ENCODE measurements at regions not wholly inside any gene's neighbourhood (a gene's known extent, or its start where the extent isn't known, plus 50 kb on each side); places are given as distances from the start of the nearest gene placed in this dataset.

DNA sequence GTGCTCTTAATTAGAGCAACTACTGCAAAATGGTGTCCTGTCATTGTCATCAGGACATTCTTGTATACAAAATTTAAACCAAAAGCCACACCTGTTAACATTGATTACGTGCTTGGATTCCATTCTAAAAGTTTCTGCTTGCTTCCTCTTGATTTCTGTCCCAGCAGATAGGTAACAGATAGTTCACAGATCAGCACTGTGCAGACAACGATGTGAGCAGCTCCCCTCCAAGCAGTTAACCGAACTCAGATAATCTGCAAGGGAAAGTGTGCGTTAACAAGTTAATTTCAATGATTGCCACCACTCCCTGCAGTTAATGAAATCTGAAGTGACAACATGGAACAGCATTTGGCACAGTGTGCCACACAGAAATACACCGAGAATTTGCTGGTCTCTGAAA lies 54.4 kb upstream of the RELL1 start:
- no peak for TF ChIP-seq CTCF (IDR thresholded peaks at IDR 0.05; ENCODE audit: low read depth, low read length)
- Histone ChIP-seq H3K27ac (no peak overlapping the region), H3K4me3 (no peak overlapping the region), H3K4me1 (ENCODE audit: low read depth) (no peaks in the 10 kb centered on the region), H3K27me3 (no peaks in the 10 kb centered on the region), H3K9me3 (ENCODE audit: low read depth) (no peaks in the 10 kb centered on the region), H3K36me3 (no peaks in the 10 kb centered on the region)
- no peak for DNase-seq (ENCODE audit: low read depth in 1 of 2, low spot score in 1 of 2)

- Histone ChIP-seq H3K27me3 (no peaks in the 10 kb centered on the region), H3K27ac (no peak overlapping the region), H3K4me3 (no peak overlapping the region), H3K36me3 (no peaks in the 10 kb centered on the region), H3K9me3 (ENCODE audit: low read depth) (no peaks in the 10 kb centered on the region), H3K4me1 (ENCODE audit: low read depth) (peaks cover 4% of the 10 kb centered on the region)
- peak in 1 of 2 donors; percentile 68 for DNase-seq (ENCODE audit: low read depth in 1 of 2, low spot score in 1 of 2)
- TF ChIP-seq CTCF (IDR thresholded peaks at IDR 0.05; ENCODE audit: low read depth, low read length) = no peak
Observed at GRCh38 chr4:37737466-37737865, 51.3 kb upstream of the RELL1 start.

All from cardiac muscle cell (in vitro differentiated cells and primary cell).